Fibroblast of lung (primary cell): ENCODE measurements at regions not wholly inside any gene's neighbourhood (a gene's known extent, or its start where the extent isn't known, plus 50 kb on each side); places are given as distances from the start of the nearest gene placed in this dataset.
A peak's percentile ranks its signal among the peaks of the same experiment; 100 is the strongest.

Source experiments
- DNase-seq, 2 donors: peaks; one replicate each; pipeline versions ENCODE4 v3.0.0 to v3.0.0-alpha.2; 2010; ENCODE audit warnings: low read depth in 2 of 2
- H2AFZ ChIP-seq: 2 replicates; pipeline ENCODE4 v1.5.1; 2012; ENCODE audit warnings: low read length, control low read depth, inconsistent platforms
- H3K27ac ChIP-seq: 2 replicates; pipeline ENCODE4 v1.5.1; 2011; ENCODE audit warnings: low read length, control low read depth; ENCODE audit not compliant: insufficient read depth
- H3K27me3 ChIP-seq: 2 replicates; pipeline ENCODE4 v1.5.1; 2011; ENCODE audit warnings: mild to moderate bottlenecking, low read length; ENCODE audit not compliant: control insufficient read depth, insufficient read depth
- H3K36me3 ChIP-seq: 2 replicates; pipeline ENCODE4 v1.5.1; 2011; ENCODE audit warnings: low read length; ENCODE audit not compliant: control insufficient read depth, insufficient read depth
- H3K4me1 ChIP-seq: 2 replicates; pipeline ENCODE4 v1.5.1; 2011; ENCODE audit warnings: low read length; ENCODE audit not compliant: control insufficient read depth, insufficient read depth; ENCODE audit errors: extremely low read depth
- H3K4me2 ChIP-seq: 2 replicates; pipeline ENCODE4 v1.5.1; 2011; ENCODE audit warnings: low read length, control low read depth; ENCODE audit not compliant: insufficient read depth; ENCODE audit errors: extremely low read depth
- H3K4me3 ChIP-seq, 4 experiments: fragments of 200-600 bp in 1 of 4; sonication (generic) in 1 of 4; replicated peaks in 1 of 4; 2 replicates each; pipeline ENCODE4 v1.5.1; 2011 to 2016; ENCODE audit warnings: low read length in 4 of 4, low read depth in 3 of 4, mild to moderate bottlenecking in 3 of 4, control low read depth in 2 of 4, inconsistent platforms in 1 of 4, mixed read lengths in 1 of 4; ENCODE audit not compliant: insufficient read depth in 1 of 4; ENCODE audit errors: control extremely low read depth in 1 of 4
- H3K79me2 ChIP-seq: 2 replicates; pipeline ENCODE4 v1.5.1; 2012; ENCODE audit warnings: mild to moderate bottlenecking, low read length, inconsistent platforms; ENCODE audit not compliant: control insufficient read depth, insufficient read depth
- H3K9ac ChIP-seq: 2 replicates; pipeline ENCODE4 v1.5.1; 2011; ENCODE audit warnings: mild to moderate bottlenecking, low read length, control low read depth; ENCODE audit not compliant: insufficient read depth
- H3K9me3 ChIP-seq: 2 replicates; pipeline ENCODE4 v1.5.1; 2012; ENCODE audit warnings: low read depth, low read length; ENCODE audit not compliant: control insufficient read depth, insufficient read depth
- H4K20me1 ChIP-seq: 2 replicates; pipeline ENCODE4 v1.5.1; 2011; ENCODE audit warnings: low read length; ENCODE audit not compliant: control insufficient read depth, insufficient read depth; ENCODE audit errors: extremely low read depth
- EZH2 ChIP-seq: IDR thresholded peaks from 2 replicates; pipeline ENCODE4 v1.5.1; 2012; ENCODE audit warnings: low read length, control low read depth, mild to moderate bottlenecking; ENCODE audit errors: missing control alignments
- TF ChIP-seq, protein P1 (sequence below), 2 donors: IDR thresholded peaks in 1 of 2; conservative IDR thresholded peaks in 1 of 2; 1 replicate in 1 of 2; 2 replicates in 1 of 2; pipeline ENCODE4 v1.5.1; 2011 to 2012; ENCODE audit warnings: low read length in 2 of 2, control low read depth in 1 of 2, inconsistent platforms in 1 of 2, low read depth in 1 of 2, mild to moderate bottlenecking in 1 of 2

DNA sequence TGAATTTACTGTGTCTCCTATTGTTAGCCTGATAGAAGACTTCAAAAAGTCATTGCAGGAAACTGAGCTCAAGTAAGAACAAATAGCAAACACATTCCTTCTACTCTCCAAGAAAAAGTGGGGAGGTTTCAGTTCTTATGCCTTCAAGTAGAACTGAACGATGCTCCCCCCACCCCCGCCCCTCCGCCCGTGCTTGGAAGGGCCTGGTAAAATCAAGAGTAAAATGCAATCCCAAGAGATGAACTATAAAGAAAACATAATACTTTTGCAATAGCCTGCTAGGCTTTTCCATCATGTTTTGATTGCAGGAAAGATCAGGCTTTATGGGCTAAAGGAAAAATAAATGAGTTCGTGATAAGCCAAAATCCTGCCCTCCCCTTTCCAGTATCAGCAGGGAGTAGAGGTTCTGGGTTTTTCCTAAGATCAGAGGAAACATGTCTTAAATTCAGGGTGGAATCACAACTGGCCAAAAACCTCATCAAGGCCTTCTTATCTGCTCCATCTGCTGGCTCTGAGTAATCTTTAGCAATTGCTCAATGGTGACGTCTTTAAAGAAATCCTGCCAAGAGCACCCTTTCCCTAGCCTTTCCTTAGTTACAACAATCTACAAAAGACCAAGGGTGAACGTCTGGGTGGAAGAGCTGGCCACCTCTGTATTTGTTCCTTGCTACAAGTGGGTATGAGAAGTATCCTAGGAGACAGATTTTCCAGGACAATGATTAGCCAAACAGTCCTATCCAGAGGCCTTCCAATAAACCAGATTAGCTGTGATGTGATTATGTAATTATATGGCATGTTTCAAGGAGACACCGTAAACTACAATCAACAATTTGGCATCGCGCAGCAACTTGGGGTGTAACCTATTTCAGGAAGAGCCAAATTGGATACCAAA, 66.3 kb upstream of the FAM9C start:
- Histone ChIP-seq H3K9ac (no peak overlapping the region), H3K27ac (peak overlapping the region; percentile 72), H3K27me3 (no peaks in the 10 kb centered on the region), H3K9me3 (no peaks in the 10 kb centered on the region), H2AFZ (no peak overlapping the region), H3K4me3 (no peak overlapping the region), H4K20me1 (no peaks in the 10 kb centered on the region), H3K4me1 (no peaks in the 10 kb centered on the region), H3K79me2 (no peaks in the 10 kb centered on the region), H3K36me3 (no peaks in the 10 kb centered on the region), H3K4me2 (no peak overlapping the region)
- DNase-seq, result peak; percentile 95
- TF ChIP-seq, protein P1, sequence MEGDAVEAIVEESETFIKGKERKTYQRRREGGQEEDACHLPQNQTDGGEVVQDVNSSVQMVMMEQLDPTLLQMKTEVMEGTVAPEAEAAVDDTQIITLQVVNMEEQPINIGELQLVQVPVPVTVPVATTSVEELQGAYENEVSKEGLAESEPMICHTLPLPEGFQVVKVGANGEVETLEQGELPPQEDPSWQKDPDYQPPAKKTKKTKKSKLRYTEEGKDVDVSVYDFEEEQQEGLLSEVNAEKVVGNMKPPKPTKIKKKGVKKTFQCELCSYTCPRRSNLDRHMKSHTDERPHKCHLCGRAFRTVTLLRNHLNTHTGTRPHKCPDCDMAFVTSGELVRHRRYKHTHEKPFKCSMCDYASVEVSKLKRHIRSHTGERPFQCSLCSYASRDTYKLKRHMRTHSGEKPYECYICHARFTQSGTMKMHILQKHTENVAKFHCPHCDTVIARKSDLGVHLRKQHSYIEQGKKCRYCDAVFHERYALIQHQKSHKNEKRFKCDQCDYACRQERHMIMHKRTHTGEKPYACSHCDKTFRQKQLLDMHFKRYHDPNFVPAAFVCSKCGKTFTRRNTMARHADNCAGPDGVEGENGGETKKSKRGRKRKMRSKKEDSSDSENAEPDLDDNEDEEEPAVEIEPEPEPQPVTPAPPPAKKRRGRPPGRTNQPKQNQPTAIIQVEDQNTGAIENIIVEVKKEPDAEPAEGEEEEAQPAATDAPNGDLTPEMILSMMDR (conservative IDR thresholded peaks at IDR 0.05 in 1 of 2, IDR thresholded peaks at IDR 0.05 in 1 of 2; ENCODE audit: low read depth in 1 of 2, low read length in 2 of 2), result no peak
- no peak for TF ChIP-seq EZH2

DNA sequence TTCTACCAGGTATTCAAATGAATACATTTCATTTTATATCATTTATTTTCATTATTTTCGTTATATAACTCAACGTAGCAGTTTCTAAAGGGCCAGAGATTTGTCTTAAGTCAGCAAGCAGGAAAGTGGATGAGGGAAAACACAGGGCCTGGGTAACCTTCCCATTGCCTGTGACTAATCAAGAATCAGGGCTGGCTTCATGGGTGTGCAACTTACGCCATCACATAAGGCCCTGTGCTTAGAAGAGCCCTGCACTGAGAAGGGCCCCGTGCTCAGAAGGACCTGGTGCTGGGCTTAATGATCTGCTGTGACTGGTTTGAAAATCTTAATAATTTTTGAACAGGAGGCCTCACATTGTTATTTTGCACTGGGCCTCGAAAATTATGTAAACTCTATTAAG, 65.4 kb upstream of the FAM9C start:
- H3K27ac ChIP-seq, result peak overlapping the region; percentile 72
- H3K9me3 ChIP-seq, result no peaks in the 10 kb centered on the region
- DNase-seq, result peak; percentile 50 to 67
- no peak overlapping the region for H3K4me2 ChIP-seq
- TF ChIP-seq, protein P1 (conservative IDR thresholded peaks at IDR 0.05 in 1 of 2, IDR thresholded peaks at IDR 0.05 in 1 of 2; ENCODE audit: low read depth in 1 of 2, low read length in 2 of 2), result no peak
- TF ChIP-seq EZH2, result no peak
- H4K20me1 ChIP-seq, result no peaks in the 10 kb centered on the region
- H3K4me1 ChIP-seq, result no peaks in the 10 kb centered on the region
- no peaks in the 10 kb centered on the region for H3K36me3 ChIP-seq
- no peak overlapping the region for H2AFZ ChIP-seq
- no peaks in the 10 kb centered on the region for H3K79me2 ChIP-seq
- no peaks in the 10 kb centered on the region for H3K27me3 ChIP-seq
- no peak overlapping the region for H3K9ac ChIP-seq
- H3K4me3 ChIP-seq, result no peak overlapping the region

- Histone ChIP-seq H3K9ac (no peak overlapping the region), H3K27ac (no peak overlapping the region), H3K9me3 (no peaks in the 10 kb centered on the region), H2AFZ (no peak overlapping the region), H3K79me2 (no peaks in the 10 kb centered on the region), H4K20me1 (no peaks in the 10 kb centered on the region), H3K4me1 (peaks cover 4% of the 10 kb centered on the region), H3K4me2 (no peak overlapping the region), H3K36me3 (no peaks in the 10 kb centered on the region), H3K4me3 (no peak overlapping the region), H3K27me3 (no peaks in the 10 kb centered on the region)
- DNase-seq, result no peak
- TF ChIP-seq, protein P1 (conservative IDR thresholded peaks at IDR 0.05 in 1 of 2, IDR thresholded peaks at IDR 0.05 in 1 of 2; ENCODE audit: low read depth in 1 of 2, low read length in 2 of 2), result no peak
- no peak for TF ChIP-seq EZH2
Measured at GRCh38 chrX:13103914-13104274, 59.5 kb upstream of the FAM9C start.
